K562 (cell line): ENCODE measurements at regions not wholly inside any gene's neighbourhood (a gene's known extent, or its start where the extent isn't known, plus 50 kb on each side); places are given as distances from the start of the nearest gene placed in this dataset.

Experiments
- CTCF ChIP-seq, 3 experiments: IDR thresholded peaks in 2 of 3; conservative IDR thresholded peaks in 1 of 3; 2 replicates each; pipeline ENCODE4 v1.5.1; 2011 to 2012; ENCODE audit warnings: low read length in 3 of 3, mild to moderate bottlenecking in 3 of 3, control low read depth in 2 of 3, improper control_type of control experiment in 1 of 3, inconsistent platforms in 1 of 3, low read depth in 1 of 3, mixed read lengths in 1 of 3, moderate library complexity in 1 of 3; ENCODE audit not compliant: insufficient read depth in 2 of 3
- MEIS2 ChIP-seq: fragments of 450-650 bp; IDR thresholded peaks from 2 replicates; pipeline ENCODE4 v1.6.1; 2014; ENCODE audit warnings: mild to moderate bottlenecking; ENCODE audit not compliant: partially characterized antibody
- POLR2A ChIP-seq: fragments of 450-650 bp; conservative IDR thresholded peaks from 2 replicates; pipeline ENCODE4 v1.6.1; 2016
- ZBTB7A ChIP-seq: IDR thresholded peaks from 2 replicates; pipeline ENCODE4 v1.6.1; 2011; ENCODE audit warnings: low read depth, mild to moderate bottlenecking, low read length, moderate library complexity, borderline replicate concordance; ENCODE audit not compliant: control insufficient read depth

GRCh38 chr7:135817583-135817982 is 69.0 kb upstream of the FAM180A start:
- TF ChIP-seq POLR2A (no peak), CTCF (IDR thresholded peaks at IDR 0.05 in 2 of 3, conservative IDR thresholded peaks at IDR 0.05 in 1 of 3; ENCODE audit: insufficient read depth in 2 of 3, low read depth in 1 of 3, low read length in 3 of 3) (no peak), ZBTB7A (no peak), MEIS2 (no peak)
